ENCODE measurements at regions not wholly inside any gene's neighbourhood (a gene's known extent, or its start where the extent isn't known, plus 50 kb on each side); places are given as distances from the start of the nearest gene placed in this dataset.

DNA sequence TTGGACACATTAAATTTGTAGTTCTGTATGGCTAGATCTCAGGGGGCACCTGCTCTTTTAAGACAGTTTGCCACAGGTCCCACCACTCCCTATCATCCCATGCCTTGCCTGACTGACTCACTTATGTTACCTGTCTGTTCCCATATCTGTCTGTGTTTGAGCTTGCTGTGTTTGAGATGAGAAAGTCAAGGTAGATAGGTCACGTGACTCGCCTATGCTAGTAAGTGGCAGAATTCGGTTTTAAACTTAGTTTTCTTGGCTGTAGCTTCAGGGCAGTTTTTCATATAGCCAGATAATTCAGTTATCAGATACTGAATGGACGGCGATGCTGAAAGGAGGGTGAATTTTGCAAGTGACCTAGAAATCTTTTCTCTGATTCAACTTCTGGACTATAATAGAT is 348.4 kb downstream of the RPS24 start:
- TF ChIP-seq CTCF (IDR thresholded peaks at IDR 0.05; ENCODE audit: insufficient read depth, low read depth, low read length, missing control alignments), result no peak

GRCh38 chr10:78382772-78383171 is 349.1 kb downstream of the RPS24 start:
- no peak for DNase-seq (ENCODE audit: low read depth)

More for the DNA sequence above, 348.4 kb downstream of the RPS24 start:
- H3K4me3 ChIP-seq (ENCODE audit: low read depth, low read length), result no peak overlapping the region
- DNase-seq (ENCODE audit: low read depth), result no peak

DNA sequence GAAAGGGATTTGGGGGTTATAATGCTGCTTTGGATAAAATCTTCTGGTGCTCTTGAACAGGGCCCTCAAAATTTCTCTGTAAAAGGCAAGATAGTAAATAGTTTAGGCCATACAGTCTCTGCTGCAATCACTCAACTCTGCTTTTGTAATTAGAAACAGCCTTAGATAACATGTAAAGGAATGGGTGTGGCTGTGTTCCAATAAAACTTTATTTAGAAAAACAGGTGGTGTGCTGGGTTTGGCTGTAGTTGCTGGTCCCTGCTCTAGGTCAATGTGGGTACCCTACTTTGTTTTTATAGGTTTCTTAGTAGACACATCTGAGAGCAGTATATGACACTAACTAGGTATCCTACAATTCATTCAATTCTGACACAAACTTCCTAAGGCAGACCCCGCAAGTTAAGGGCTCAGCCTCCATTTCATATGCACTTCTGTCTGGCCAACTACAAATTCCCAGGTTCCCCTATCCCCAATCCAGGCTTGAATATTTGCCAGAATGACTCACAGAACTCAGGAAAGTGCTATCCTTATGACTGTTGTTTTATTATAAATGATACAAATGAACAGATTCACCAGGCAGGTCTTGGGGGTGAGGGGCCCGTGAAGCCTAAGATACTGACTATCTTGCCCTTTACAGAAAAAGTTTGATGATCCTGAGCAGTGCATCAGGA is 349.9 kb downstream of the RPS24 start:
- no peak overlapping the region for H3K4me3 ChIP-seq (ENCODE audit: low read depth, low read length)
- no peak for DNase-seq (ENCODE audit: low read depth)

More at GRCh38 chr10:78382772-78383171, 349.1 kb downstream of the RPS24 start:
- TF ChIP-seq CTCF (IDR thresholded peaks at IDR 0.05; ENCODE audit: insufficient read depth, low read depth, low read length, missing control alignments), result no peak
- no peak overlapping the region for H3K4me3 ChIP-seq (ENCODE audit: low read depth, low read length)

DNA sequence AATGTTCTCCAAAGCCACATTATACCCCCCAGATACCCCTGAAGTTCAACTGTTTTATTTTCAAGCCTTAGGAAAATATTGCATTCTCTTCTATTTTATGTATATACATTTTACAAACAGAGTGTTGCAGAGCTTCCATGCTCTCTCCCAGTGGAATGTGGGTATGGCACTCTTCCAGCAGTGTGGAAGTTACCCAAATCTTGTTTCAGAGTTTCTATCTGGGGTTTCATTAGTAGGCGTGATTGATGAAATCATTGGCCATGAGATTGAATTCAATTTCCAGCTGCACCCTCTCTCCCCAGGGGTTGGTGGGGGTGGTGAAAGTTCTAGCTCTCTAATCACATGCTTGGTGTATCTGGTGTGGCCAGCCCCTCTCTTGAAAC is 350.4 kb downstream of the RPS24 start:
- no peak for DNase-seq (ENCODE audit: low read depth)
- no peak for TF ChIP-seq CTCF (IDR thresholded peaks at IDR 0.05; ENCODE audit: insufficient read depth, low read depth, low read length, missing control alignments)
- no peak overlapping the region for H3K4me3 ChIP-seq (ENCODE audit: low read depth, low read length)

More for the DNA sequence above, 349.9 kb downstream of the RPS24 start:
- TF ChIP-seq CTCF (IDR thresholded peaks at IDR 0.05; ENCODE audit: insufficient read depth, low read depth, low read length, missing control alignments), result no peak

- no peak overlapping the region for H3K4me3 ChIP-seq (ENCODE audit: low read depth, low read length)
- TF ChIP-seq CTCF (IDR thresholded peaks at IDR 0.05; ENCODE audit: insufficient read depth, low read depth, low read length, missing control alignments), result no peak
- DNase-seq (ENCODE audit: low read depth), result no peak
These were observed 351.9 kb downstream of the RPS24 start for GRCh38 chr10:78385599-78385998.

- no peak overlapping the region for H3K4me3 ChIP-seq (ENCODE audit: low read depth, low read length)
- no peak for DNase-seq (ENCODE audit: low read depth)
- TF ChIP-seq CTCF (IDR thresholded peaks at IDR 0.05; ENCODE audit: insufficient read depth, low read depth, low read length, missing control alignments), result no peak
These were observed 352.8 kb downstream of the RPS24 start for GRCh38 chr10:78386509-78386908.

Measured in GM12865 (cell line).